Body of pancreas (tissue), 4 donors: ENCODE measurements at regions not wholly inside any gene's neighbourhood (a gene's known extent, or its start where the extent isn't known, plus 50 kb on each side); places are given as distances from the start of the nearest gene placed in this dataset.

ENCODE experiments used
- ATAC-seq: fragments of 150-250 bp; one replicate; pipeline ENCODE4 v1.9.1; 2016
- DNase-seq, 4 donors: peaks; one replicate each; pipeline ENCODE4 v3.0.0-alpha.2; 2019
- H3K27ac ChIP-seq, 4 donors: fragments of 200-600 bp; sonication (generic); 1 replicate in 3 of 4; 2 replicates in 1 of 4; pipeline versions ENCODE4 v1.5.1 to v1.6.1; 2016 to 2019; ENCODE audit warnings: mild to moderate bottlenecking in 1 of 4, mixed read lengths in 1 of 4, moderate library complexity in 1 of 4
- H3K27me3 ChIP-seq, 2 donors: fragments of 200-600 bp; sonication (generic); one replicate each; pipeline ENCODE4 v1.6.0; 2016; ENCODE audit warnings: mild to moderate bottlenecking in 1 of 2
- H3K36me3 ChIP-seq, 2 donors: fragments of 200-600 bp; sonication (generic); replicated peaks in 1 of 2; 2 replicates each; pipeline ENCODE4 v1.5.1; 2016; ENCODE audit warnings: low read depth in 2 of 2; ENCODE audit not compliant: insufficient read depth in 1 of 2
- H3K4me1 ChIP-seq: fragments of 200-600 bp; sonication (generic); one replicate; pipeline ENCODE4 v1.6.0; 2016
- H3K4me3 ChIP-seq, 2 donors: fragments of 200-600 bp; sonication (generic); 1 replicate in 1 of 2; 2 replicates in 1 of 2; pipeline ENCODE4 v1.5.1; 2016 to 2019
- H3K9me3 ChIP-seq, 3 donors: fragments of 200-600 bp; sonication (generic); 1 replicate in 2 of 3; 2 replicates in 1 of 3; pipeline ENCODE4 v1.5.1; 2016
- CTCF ChIP-seq, 7 experiments: fragments of 450-650 bp in 4 of 7; fragments of 200-600 bp in 3 of 7; sonication (generic) in 3 of 7; IDR thresholded peaks; one replicate each; pipeline ENCODE4 v1.5.1; 2016 to 2019; ENCODE audit warnings: antibody characterized with exemption in 7 of 7
- POLR2A ChIP-seq, 3 donors: fragments of 450-650 bp; IDR thresholded peaks; one replicate each; pipeline ENCODE4 v1.6.1; 2016; ENCODE audit warnings: antibody characterized with exemption in 3 of 3, mild to moderate bottlenecking in 2 of 3
- WGBS, 2 donors: methylation state at CpG; one replicate each; pipeline ENCODE4 v1.1.5; 2017; 5-methylcytosine and 5-hydroxymethylcytosine counted together
- intact Hi-C: fragments of 100-400 bp; cut with DNase I; formaldehyde crosslinking; loops from one replicate; pipeline ENCODE4 v1.15.1; 2023

- ATAC-seq (no peak), DNase-seq (no peak)
- 83 to 90% methylated on average over 2 of the region's 2 CpGs for WGBS, 2 donors
- intact Hi-C loops: no loop called here
- TF ChIP-seq CTCF (IDR thresholded peaks at IDR 0.05) (no peak), POLR2A (IDR thresholded peaks at IDR 0.05) (no peak)
- no peaks in the 10 kb centered on the region for H3K4me1 ChIP-seq
- no peaks in the 10 kb centered on the region for H3K9me3 ChIP-seq
- H3K36me3 ChIP-seq: no peaks in the 10 kb centered on the region
- H3K27ac ChIP-seq: no peak overlapping the region
- no peaks in the 10 kb centered on the region for H3K27me3 ChIP-seq
- H3K4me3 ChIP-seq: no peak overlapping the region
Observed at GRCh38 chr14:56944397-56944796, 134.1 kb upstream of the OTX2 start.

- H3K4me1 ChIP-seq: no peaks in the 10 kb centered on the region
- no peak overlapping the region for H3K27ac ChIP-seq
- intact Hi-C loops: no loop called here
- no peaks in the 10 kb centered on the region for H3K27me3 ChIP-seq
- H3K36me3 ChIP-seq: no peaks in the 10 kb centered on the region
- no peak for TF ChIP-seq CTCF (IDR thresholded peaks at IDR 0.05)
- no peak for TF ChIP-seq POLR2A (IDR thresholded peaks at IDR 0.05)
- ATAC-seq (no peak), DNase-seq (peak in 1 of 4 donors; percentile 20)
- H3K4me3 ChIP-seq: no peak overlapping the region
- H3K9me3 ChIP-seq: no peaks in the 10 kb centered on the region
Observed at GRCh38 chr14:56933446-56933845, 123.2 kb upstream of the OTX2 start.

GRCh38 chr14:56918849-56919574, 108.7 kb upstream of the OTX2 start:
- Histone ChIP-seq H3K4me3 (no peak overlapping the region), H3K9me3 (no peaks in the 10 kb centered on the region), H3K4me1 (no peaks in the 10 kb centered on the region), H3K27ac (no peak overlapping the region), H3K36me3 (no peaks in the 10 kb centered on the region), H3K27me3 (no peaks in the 10 kb centered on the region)
- 38% methylated on average over 3 of the region's 3 CpGs for WGBS, 2 donors
- intact Hi-C loops: no loop called here
- no peak for DNase-seq
- no peak for ATAC-seq
- TF ChIP-seq POLR2A (IDR thresholded peaks at IDR 0.05) (no peak), CTCF (IDR thresholded peaks at IDR 0.05) (no peak)

GRCh38 chr14:56905282-56905681, 95.0 kb upstream of the OTX2 start:
- Histone ChIP-seq H3K27ac (no peak overlapping the region), H3K27me3 (no peaks in the 10 kb centered on the region), H3K36me3 (no peaks in the 10 kb centered on the region), H3K9me3 (no peaks in the 10 kb centered on the region), H3K4me1 (no peaks in the 10 kb centered on the region), H3K4me3 (no peak overlapping the region)
- ATAC-seq (no peak), DNase-seq (no peak)
- TF ChIP-seq CTCF (IDR thresholded peaks at IDR 0.05) (no peak), POLR2A (IDR thresholded peaks at IDR 0.05) (no peak)
- intact Hi-C loops: no loop called here
- 34 to 35% methylated on average over 5 of the region's 5 CpGs for WGBS, 2 donors

GRCh38 chr14:56903304-56903969, 93.2 kb upstream of the OTX2 start:
- no peaks in the 10 kb centered on the region for H3K27me3 ChIP-seq
- DNase-seq (no peak), ATAC-seq (no peak)
- TF ChIP-seq POLR2A (IDR thresholded peaks at IDR 0.05) (no peak), CTCF (IDR thresholded peaks at IDR 0.05) (no peak)
- 53 to 63% methylated on average over 6 of the region's 6 CpGs for WGBS, 2 donors
- H3K4me3 ChIP-seq: no peak overlapping the region
- intact Hi-C loops: no loop called here
- no peak overlapping the region for H3K27ac ChIP-seq
- no peaks in the 10 kb centered on the region for H3K9me3 ChIP-seq
- H3K4me1 ChIP-seq: no peaks in the 10 kb centered on the region
- H3K36me3 ChIP-seq: no peaks in the 10 kb centered on the region
